ENCODE measurements at regions not wholly inside any gene's neighbourhood (a gene's known extent, or its start where the extent isn't known, plus 50 kb on each side); places are given as distances from the start of the nearest gene placed in this dataset.
A peak's percentile ranks its signal among the peaks of the same experiment; 100 is the strongest.

- TF ChIP-seq, protein P1, sequence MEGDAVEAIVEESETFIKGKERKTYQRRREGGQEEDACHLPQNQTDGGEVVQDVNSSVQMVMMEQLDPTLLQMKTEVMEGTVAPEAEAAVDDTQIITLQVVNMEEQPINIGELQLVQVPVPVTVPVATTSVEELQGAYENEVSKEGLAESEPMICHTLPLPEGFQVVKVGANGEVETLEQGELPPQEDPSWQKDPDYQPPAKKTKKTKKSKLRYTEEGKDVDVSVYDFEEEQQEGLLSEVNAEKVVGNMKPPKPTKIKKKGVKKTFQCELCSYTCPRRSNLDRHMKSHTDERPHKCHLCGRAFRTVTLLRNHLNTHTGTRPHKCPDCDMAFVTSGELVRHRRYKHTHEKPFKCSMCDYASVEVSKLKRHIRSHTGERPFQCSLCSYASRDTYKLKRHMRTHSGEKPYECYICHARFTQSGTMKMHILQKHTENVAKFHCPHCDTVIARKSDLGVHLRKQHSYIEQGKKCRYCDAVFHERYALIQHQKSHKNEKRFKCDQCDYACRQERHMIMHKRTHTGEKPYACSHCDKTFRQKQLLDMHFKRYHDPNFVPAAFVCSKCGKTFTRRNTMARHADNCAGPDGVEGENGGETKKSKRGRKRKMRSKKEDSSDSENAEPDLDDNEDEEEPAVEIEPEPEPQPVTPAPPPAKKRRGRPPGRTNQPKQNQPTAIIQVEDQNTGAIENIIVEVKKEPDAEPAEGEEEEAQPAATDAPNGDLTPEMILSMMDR (IDR thresholded peaks at IDR 0.05; ENCODE audit: low read depth, low read length) = no peak
- TF ChIP-seq, protein P2, sequence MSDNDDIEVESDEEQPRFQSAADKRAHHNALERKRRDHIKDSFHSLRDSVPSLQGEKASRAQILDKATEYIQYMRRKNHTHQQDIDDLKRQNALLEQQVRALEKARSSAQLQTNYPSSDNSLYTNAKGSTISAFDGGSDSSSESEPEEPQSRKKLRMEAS (IDR thresholded peaks at IDR 0.05; ENCODE audit: low read depth, low read length) = no peak
- TF ChIP-seq POLR2A (IDR thresholded peaks at IDR 0.05; ENCODE audit: extremely low read depth, insufficient read length) (no peak), MYC (IDR thresholded peaks at IDR 0.05; ENCODE audit: low read depth, low read length) (no peak)
- H3K4me3 ChIP-seq (ENCODE audit: low read depth, low read length) = no peak overlapping the region
- peak; percentile 0 for DNase-seq (ENCODE audit: low read depth)
Observed at GRCh38 chrX:81729269-81729777, 527.4 kb downstream of the SH3BGRL start.

DNA sequence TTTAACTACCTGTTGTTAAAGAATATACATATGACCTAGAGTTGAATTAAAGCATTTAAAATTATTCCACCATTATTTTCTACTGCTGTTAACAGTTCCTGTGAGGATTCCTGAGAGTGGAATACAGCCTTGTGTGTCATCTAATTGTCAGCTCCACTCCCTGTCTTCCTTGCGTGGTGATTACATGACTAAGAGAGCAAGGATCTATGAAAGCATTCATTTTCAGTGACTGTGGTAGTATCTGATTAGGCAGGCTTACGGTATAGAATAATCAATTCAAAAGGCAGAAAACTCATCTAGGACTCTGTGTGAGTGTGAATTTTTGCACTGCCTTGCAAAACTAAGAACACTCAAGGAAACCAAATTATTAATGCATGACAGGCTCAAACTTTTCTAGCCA, 577.8 kb downstream of the SH3BGRL start:
- TF ChIP-seq, protein P2 (IDR thresholded peaks at IDR 0.05; ENCODE audit: low read depth, low read length) = no peak
- TF ChIP-seq MYC (IDR thresholded peaks at IDR 0.05; ENCODE audit: low read depth, low read length) (no peak), POLR2A (IDR thresholded peaks at IDR 0.05; ENCODE audit: extremely low read depth, insufficient read length) (no peak)
- TF ChIP-seq, protein P1 (IDR thresholded peaks at IDR 0.05; ENCODE audit: low read depth, low read length) = no peak
- no peak overlapping the region for H3K4me3 ChIP-seq (ENCODE audit: low read depth, low read length)
- no peak for DNase-seq (ENCODE audit: low read depth)

DNA sequence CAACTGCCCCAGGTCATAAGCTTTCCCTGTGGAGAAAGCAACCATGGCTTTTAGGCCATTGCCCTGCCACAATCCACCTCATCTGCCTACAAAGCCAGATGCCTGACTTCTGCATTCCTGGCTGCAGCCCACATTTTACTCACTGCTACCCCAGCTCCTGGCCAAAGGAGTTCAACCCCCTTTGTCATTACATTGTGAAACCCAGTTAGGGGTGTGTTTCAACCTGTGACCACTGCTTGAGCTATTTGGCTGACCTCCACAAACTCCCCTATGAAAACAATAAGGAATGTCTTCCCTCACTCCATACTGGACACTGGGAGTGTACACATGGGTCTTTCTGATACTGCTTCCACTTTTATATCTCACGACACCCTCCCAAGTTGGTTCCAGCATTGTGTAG, 589.2 kb downstream of the SH3BGRL start:
- no peak for TF ChIP-seq MYC (IDR thresholded peaks at IDR 0.05; ENCODE audit: low read depth, low read length)
- TF ChIP-seq POLR2A (IDR thresholded peaks at IDR 0.05; ENCODE audit: extremely low read depth, insufficient read length) = no peak
- TF ChIP-seq, protein P1 (IDR thresholded peaks at IDR 0.05; ENCODE audit: low read depth, low read length) = no peak
- TF ChIP-seq, protein P2 (IDR thresholded peaks at IDR 0.05; ENCODE audit: low read depth, low read length) = no peak
- no peak for DNase-seq (ENCODE audit: low read depth)
- H3K4me3 ChIP-seq (ENCODE audit: low read depth, low read length) = no peak overlapping the region
